ENCODE measurements at regions not wholly inside any gene's neighbourhood (a gene's known extent, or its start where the extent isn't known, plus 50 kb on each side); places are given as distances from the start of the nearest gene placed in this dataset.

- no peak for DNase-seq
Observed at GRCh38 chr5:123835421-123835820, 323.4 kb downstream of the CSNK1G3 start.

- no peak for DNase-seq
Observed at GRCh38 chr5:123830575-123830974, 318.6 kb downstream of the CSNK1G3 start.

GRCh38 chr5:123827811-123828210, 315.8 kb downstream of the CSNK1G3 start:
- no peak for DNase-seq

- DNase-seq: no peak
Observed at GRCh38 chr5:123819833-123820232, 307.9 kb downstream of the CSNK1G3 start.

- DNase-seq: no peak
Observed at GRCh38 chr5:123819386-123819785, 307.4 kb downstream of the CSNK1G3 start.

GRCh38 chr5:123817267-123817666, 305.3 kb downstream of the CSNK1G3 start:
- no peak for DNase-seq

GRCh38 chr5:123814801-123815470, 303.0 kb downstream of the CSNK1G3 start:
- no peak for DNase-seq

- DNase-seq: peak; percentile 11
Observed at GRCh38 chr5:123813937-123814624, 302.1 kb downstream of the CSNK1G3 start.

GRCh38 chr5:123813264-123813663, 301.3 kb downstream of the CSNK1G3 start:
- DNase-seq: no peak

- no peak for DNase-seq
Observed at GRCh38 chr5:123811831-123812230, 299.9 kb downstream of the CSNK1G3 start.

- no peak for DNase-seq
Observed at GRCh38 chr5:123810746-123811340, 298.9 kb downstream of the CSNK1G3 start.

- DNase-seq: peak; percentile 17
Observed at GRCh38 chr5:123810253-123810652, 298.3 kb downstream of the CSNK1G3 start.

GRCh38 chr5:123809594-123810221, 297.7 kb downstream of the CSNK1G3 start:
- DNase-seq: peak; percentile 71

GRCh38 chr5:123808461-123809380, 296.7 kb downstream of the CSNK1G3 start:
- no peak for DNase-seq

GRCh38 chr5:123807177-123807945, 295.4 kb downstream of the CSNK1G3 start:
- no peak for DNase-seq

GRCh38 chr5:123806644-123807043, 294.7 kb downstream of the CSNK1G3 start:
- DNase-seq: no peak

- no peak for DNase-seq
Observed at GRCh38 chr5:123805300-123805699, 293.3 kb downstream of the CSNK1G3 start.

GRCh38 chr5:123803359-123803758, 291.4 kb downstream of the CSNK1G3 start:
- no peak for DNase-seq

- DNase-seq: no peak
Observed at GRCh38 chr5:123802298-123802951, 290.4 kb downstream of the CSNK1G3 start.

- DNase-seq: no peak
Observed at GRCh38 chr5:123800640-123801039, 288.7 kb downstream of the CSNK1G3 start.

GRCh38 chr5:123795688-123796087, 283.7 kb downstream of the CSNK1G3 start:
- no peak for DNase-seq
